HepG2 (cell line): ENCODE measurements at regions not wholly inside any gene's neighbourhood (a gene's known extent, or its start where the extent isn't known, plus 50 kb on each side); places are given as distances from the start of the nearest gene placed in this dataset.

Source experiments
- ATF7-NPFF ChIP-seq: sonication (generic); formaldehyde crosslinking; IDR thresholded peaks from 2 replicates; pipeline ENCODE4 v1.8.1; 2023; ENCODE audit warnings: mild to moderate bottlenecking, low read depth, missing genetic modification reagents, moderate library complexity
- JUNB ChIP-seq: sonication (generic); formaldehyde crosslinking; IDR thresholded peaks from 2 replicates; pipeline ENCODE4 v1.8.0; 2022; ENCODE audit warnings: missing genetic modification reagents, mild to moderate bottlenecking, borderline replicate concordance
- KLF11 ChIP-seq: IDR thresholded peaks from 2 replicates; pipeline ENCODE4 v1.6.1; 2016; ENCODE audit warnings: missing compliant biosample characterization
- PRDM4 ChIP-seq: sonication (generic); formaldehyde crosslinking; IDR thresholded peaks from 2 replicates; pipeline ENCODE4 v1.9.0; 2021; ENCODE audit warnings: missing genetic modification reagents, borderline replicate concordance
- RXRB ChIP-seq: IDR thresholded peaks from 2 replicates; pipeline ENCODE4 v1.6.1; 2016; ENCODE audit warnings: borderline replicate concordance, missing genetic modification reagents, missing compliant biosample characterization
- ZMYM4 ChIP-seq: sonication (generic); formaldehyde crosslinking; IDR thresholded peaks from 2 replicates; pipeline ENCODE4 v1.8.1; 2023; ENCODE audit warnings: mild to moderate bottlenecking, missing genetic modification reagents
- ZNF333 ChIP-seq: sonication (generic); formaldehyde crosslinking; IDR thresholded peaks from 2 replicates; pipeline ENCODE4 v1.4.0; 2020; ENCODE audit warnings: mild to moderate bottlenecking, missing genetic modification reagents, borderline replicate concordance
- ZNF335 ChIP-seq: sonication (generic); formaldehyde crosslinking; IDR thresholded peaks from 2 replicates; pipeline ENCODE4 v1.4.0; 2020; ENCODE audit warnings: missing genetic modification reagents
- ZNF407 ChIP-seq: sonication (generic); formaldehyde crosslinking; IDR thresholded peaks from one replicate; pipeline ENCODE4 v1.5.1; 2020; ENCODE audit warnings: mild to moderate bottlenecking, missing genetic modification reagents; ENCODE audit errors: not compliant biosample characterization
- ZNF430 ChIP-seq: sonication (generic); formaldehyde crosslinking; IDR thresholded peaks from 2 replicates; pipeline ENCODE4 v1.9.0; 2021; ENCODE audit warnings: mild to moderate bottlenecking, missing genetic modification reagents
- ZNF557 ChIP-seq: sonication (generic); formaldehyde crosslinking; IDR thresholded peaks from 2 replicates; pipeline ENCODE4 v1.4.0; 2020; ENCODE audit warnings: missing genetic modification reagents
- TF ChIP-seq, protein P1 (sequence below): sonication (generic); formaldehyde crosslinking; IDR thresholded peaks from 2 replicates; pipeline ENCODE4 v1.4.0; 2020; ENCODE audit warnings: missing genetic modification reagents
- TF ChIP-seq, protein P2 (sequence below): sonication (generic); formaldehyde crosslinking; IDR thresholded peaks from 2 replicates; pipeline ENCODE4 v1.8.0; 2022; ENCODE audit warnings: low read depth, missing genetic modification reagents

DNA sequence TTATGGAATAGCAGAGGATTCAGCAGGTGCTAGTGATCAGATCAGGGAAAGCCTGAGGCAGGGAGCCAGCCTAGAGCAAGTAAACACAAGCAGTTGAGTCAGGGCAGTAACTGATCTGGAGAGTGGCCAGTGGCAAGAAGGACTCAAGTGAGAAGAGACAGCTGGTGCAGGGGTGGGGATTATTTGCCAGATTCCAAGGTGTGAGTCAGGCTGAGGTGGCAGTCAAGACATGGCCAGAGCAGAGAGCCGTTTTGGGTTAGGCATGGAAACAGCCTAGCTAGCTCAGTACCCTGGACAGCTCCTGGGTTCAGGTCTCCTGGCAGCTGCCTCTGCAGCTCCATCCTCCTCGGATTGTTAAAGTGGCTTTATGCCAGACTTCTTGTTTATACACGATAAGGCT lies 281.9 kb upstream of the ONECUT1 start (continued):
- TF ChIP-seq PRDM4 (CRISPR knock-in tag), result 0 out of 2 replicates have a peak, but pooled peaks have one; percentile 35
- TF ChIP-seq, protein P1, sequence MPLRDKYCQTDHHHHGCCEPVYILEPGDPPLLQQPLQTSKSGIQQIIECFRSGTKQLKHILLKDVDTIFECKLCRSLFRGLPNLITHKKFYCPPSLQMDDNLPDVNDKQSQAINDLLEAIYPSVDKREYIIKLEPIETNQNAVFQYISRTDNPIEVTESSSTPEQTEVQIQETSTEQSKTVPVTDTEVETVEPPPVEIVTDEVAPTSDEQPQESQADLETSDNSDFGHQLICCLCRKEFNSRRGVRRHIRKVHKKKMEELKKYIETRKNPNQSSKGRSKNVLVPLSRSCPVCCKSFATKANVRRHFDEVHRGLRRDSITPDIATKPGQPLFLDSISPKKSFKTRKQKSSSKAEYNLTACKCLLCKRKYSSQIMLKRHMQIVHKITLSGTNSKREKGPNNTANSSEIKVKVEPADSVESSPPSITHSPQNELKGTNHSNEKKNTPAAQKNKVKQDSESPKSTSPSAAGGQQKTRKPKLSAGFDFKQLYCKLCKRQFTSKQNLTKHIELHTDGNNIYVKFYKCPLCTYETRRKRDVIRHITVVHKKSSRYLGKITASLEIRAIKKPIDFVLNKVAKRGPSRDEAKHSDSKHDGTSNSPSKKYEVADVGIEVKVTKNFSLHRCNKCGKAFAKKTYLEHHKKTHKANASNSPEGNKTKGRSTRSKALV (CRISPR knock-in tag), result 0 out of 2 replicates have a peak, but pooled peaks have one; percentile 43
- TF ChIP-seq ZNF333 (CRISPR knock-in tag), result peak; percentile 58; the same call in 1 of the 2 replicates
- TF ChIP-seq ATF7-NPFF (CRISPR knock-in tag), result 0 out of 2 replicates have a peak, but pooled peaks have one; percentile 25
- TF ChIP-seq RXRB (CRISPR knock-in tag), result peak; percentile 57; the same call in 1 of the 2 replicates
- 0 out of 2 replicates have a peak, but pooled peaks have one; percentile 65 for TF ChIP-seq ZNF430 (CRISPR knock-in tag)
- peak; percentile 29; the same call in 1 of the 2 replicates for TF ChIP-seq JUNB (CRISPR knock-in tag)
- TF ChIP-seq, protein P2, sequence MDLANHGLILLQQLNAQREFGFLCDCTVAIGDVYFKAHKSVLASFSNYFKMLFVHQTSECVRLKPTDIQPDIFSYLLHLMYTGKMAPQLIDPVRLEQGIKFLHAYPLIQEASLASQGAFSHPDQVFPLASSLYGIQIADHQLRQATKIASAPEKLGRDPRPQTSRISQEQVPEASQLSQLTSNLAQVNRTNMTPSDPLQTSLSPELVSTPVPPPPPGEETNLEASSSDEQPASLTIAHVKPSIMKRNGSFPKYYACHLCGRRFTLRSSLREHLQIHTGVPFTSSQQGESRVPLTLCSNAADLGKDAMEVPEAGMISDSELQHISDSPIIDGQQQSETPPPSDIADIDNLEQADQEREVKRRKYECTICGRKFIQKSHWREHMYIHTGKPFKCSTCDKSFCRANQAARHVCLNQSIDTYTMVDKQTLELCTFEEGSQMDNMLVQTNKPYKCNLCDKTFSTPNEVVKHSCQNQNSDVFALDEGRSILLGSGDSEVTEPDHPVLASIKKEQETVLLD (CRISPR knock-in tag), result 0 out of 2 replicates have a peak, but pooled peaks have one; percentile 37
- TF ChIP-seq ZMYM4 (CRISPR knock-in tag), result peak; percentile 58
- peak; percentile 54 for TF ChIP-seq ZNF407
- peak; percentile 80; the same call in 1 of the 2 replicates for TF ChIP-seq KLF11 (CRISPR knock-in tag)
- TF ChIP-seq ZNF557 (CRISPR knock-in tag), result peak; percentile 63; the same call in 1 of the 2 replicates
- TF ChIP-seq ZNF335 (CRISPR knock-in tag), result 0 out of 2 replicates have a peak, but pooled peaks have one; percentile 62
